Neural cell (in vitro differentiated cells): ENCODE measurements at regions not wholly inside any gene's neighbourhood (a gene's known extent, or its start where the extent isn't known, plus 50 kb on each side); places are given as distances from the start of the nearest gene placed in this dataset.

Experiments used
- H2AFZ ChIP-seq: fragments of 200-600, 300-800 bp; sonication (generic), shearing (Covaris generic); 2 replicates; pipeline ENCODE4 v1.6.0; 2014; ENCODE audit warnings: low read depth, mild to moderate bottlenecking, antibody characterized with exemption, low read length, moderate library complexity
- H3F3A ChIP-seq: fragments of 200-600 bp; shearing (Covaris generic); 2 replicates; pipeline ENCODE4 v1.6.1; 2016; ENCODE audit warnings: mild to moderate bottlenecking, moderate library complexity, mixed read lengths, antibody characterized with exemption, low read length; ENCODE audit not compliant: insufficient read depth, poor library complexity, severe bottlenecking
- H3K27ac ChIP-seq: fragments of 200-600, 300-800 bp; sonication (generic), shearing (Covaris generic); 2 replicates; pipeline ENCODE4 v1.5.1; 2014; ENCODE audit warnings: mild to moderate bottlenecking, low read length, moderate library complexity
- H3K27me3 ChIP-seq: fragments of 300-800, 200-600 bp; sonication (generic), shearing (Covaris generic); 2 replicates; pipeline ENCODE4 v1.6.0; 2014; ENCODE audit warnings: mild to moderate bottlenecking, low read depth, low read length, moderate library complexity; ENCODE audit not compliant: insufficient read depth
- H3K36me3 ChIP-seq: fragments of 300-800, 200-600 bp; sonication (generic), shearing (Covaris generic); 2 replicates; pipeline ENCODE4 v1.5.1; 2014; ENCODE audit warnings: mild to moderate bottlenecking, antibody characterized with exemption, low read length, moderate library complexity; ENCODE audit not compliant: insufficient read depth
- H3K4me2 ChIP-seq: fragments of 300-800, 200-600 bp; sonication (generic), shearing (Covaris generic); 2 replicates; pipeline ENCODE4 v1.6.0; 2014; ENCODE audit warnings: mild to moderate bottlenecking, low read length
- H3K4me3 ChIP-seq: fragments of 300-800, 200-600 bp; sonication (generic), shearing (Covaris generic); 2 replicates; pipeline ENCODE4 v1.5.1; 2014; ENCODE audit warnings: mild to moderate bottlenecking, low read length, moderate library complexity
- H3K79me2 ChIP-seq: fragments of 200-600 bp; shearing (Covaris generic); replicated peaks from 2 replicates; pipeline ENCODE4 v1.6.0; 2014; ENCODE audit warnings: mild to moderate bottlenecking, low read length, moderate library complexity; ENCODE audit not compliant: insufficient read depth
- H3K9ac ChIP-seq: fragments of 300-800, 200-600 bp; sonication (generic), shearing (Covaris generic); 2 replicates; pipeline ENCODE4 v1.6.1; 2016; ENCODE audit warnings: mild to moderate bottlenecking, low read length, mixed read lengths
- H3K9me2 ChIP-seq: fragments of 200-600 bp; shearing (Covaris generic); 2 replicates; pipeline ENCODE4 v1.6.1; 2016; ENCODE audit warnings: mild to moderate bottlenecking, low read length, mixed read lengths; ENCODE audit not compliant: insufficient read depth
- H3K9me3 ChIP-seq: fragments of 200-600, 300-800 bp; sonication (generic), shearing (Covaris generic); 2 replicates; pipeline ENCODE4 v1.6.1; 2016; ENCODE audit warnings: mild to moderate bottlenecking, mixed run types, low read length, moderate library complexity, mixed read lengths
- H4K20me1 ChIP-seq: fragments of 200-600 bp; shearing (Covaris generic); 2 replicates; pipeline ENCODE4 v1.6.1; 2016; ENCODE audit warnings: mild to moderate bottlenecking, mixed run types; ENCODE audit not compliant: insufficient read depth
- EP300 ChIP-seq: fragments of 450-650 bp; conservative IDR thresholded peaks from 2 replicates; pipeline ENCODE4 v1.6.1; 2014; ENCODE audit warnings: antibody characterized with exemption, mild to moderate bottlenecking, moderate library complexity; ENCODE audit not compliant: poor library complexity, severe bottlenecking
- EZH2 ChIP-seq: fragments of 200-600, 300-800 bp; shearing (Covaris generic), sonication (generic); IDR thresholded peaks from 2 replicates; pipeline ENCODE4 v1.6.1; 2014; ENCODE audit warnings: antibody characterized with exemption, low read length, borderline replicate concordance, mild to moderate bottlenecking; ENCODE audit not compliant: insufficient read depth, poor library complexity, severe bottlenecking
- POLR2AphosphoS5 ChIP-seq: IDR thresholded peaks from 2 replicates; pipeline ENCODE4 v1.6.1; 2012
- RAD21 ChIP-seq: fragments of 450-650 bp; conservative IDR thresholded peaks from 2 replicates; pipeline ENCODE4 v1.6.1; 2014; ENCODE audit warnings: antibody characterized with exemption, mild to moderate bottlenecking, moderate library complexity
- REST ChIP-seq: IDR thresholded peaks from 2 replicates; pipeline ENCODE4 v1.6.1; 2012; ENCODE audit warnings: borderline replicate concordance
- SMC3 ChIP-seq: fragments of 450-650 bp; conservative IDR thresholded peaks from 2 replicates; pipeline ENCODE4 v1.6.1; 2014; ENCODE audit warnings: antibody characterized with exemption, mild to moderate bottlenecking, moderate library complexity; ENCODE audit not compliant: poor library complexity
- TAF1 ChIP-seq: IDR thresholded peaks from 2 replicates; pipeline ENCODE4 v1.6.1; 2012; ENCODE audit warnings: low read depth
- TF ChIP-seq, protein P1 (sequence below): fragments of 450-650 bp; IDR thresholded peaks from 2 replicates; pipeline ENCODE4 v1.5.1; 2014; ENCODE audit warnings: antibody characterized with exemption, mild to moderate bottlenecking, moderate library complexity; ENCODE audit not compliant: poor library complexity, severe bottlenecking

DNA sequence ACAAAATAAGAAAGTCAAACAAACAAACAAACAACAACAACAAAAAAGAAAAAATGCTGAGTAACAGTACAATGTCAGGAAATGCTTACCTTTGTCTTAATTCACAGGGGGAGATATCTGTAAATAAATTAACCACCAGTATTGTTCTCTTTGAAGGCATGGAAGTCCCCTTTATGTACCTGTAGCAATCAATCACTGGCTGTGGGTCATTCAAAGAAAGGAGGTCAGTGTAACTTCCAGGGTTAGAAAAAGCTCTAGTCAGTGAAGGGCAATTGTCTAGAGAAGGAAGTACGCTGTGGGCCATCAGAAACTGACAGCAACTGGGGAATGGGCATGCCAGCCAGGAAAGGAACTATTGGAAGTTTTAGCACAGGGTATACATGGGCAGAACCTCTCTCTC, 121.5 kb upstream of the LUZP2 start:
- TF ChIP-seq, protein P1, sequence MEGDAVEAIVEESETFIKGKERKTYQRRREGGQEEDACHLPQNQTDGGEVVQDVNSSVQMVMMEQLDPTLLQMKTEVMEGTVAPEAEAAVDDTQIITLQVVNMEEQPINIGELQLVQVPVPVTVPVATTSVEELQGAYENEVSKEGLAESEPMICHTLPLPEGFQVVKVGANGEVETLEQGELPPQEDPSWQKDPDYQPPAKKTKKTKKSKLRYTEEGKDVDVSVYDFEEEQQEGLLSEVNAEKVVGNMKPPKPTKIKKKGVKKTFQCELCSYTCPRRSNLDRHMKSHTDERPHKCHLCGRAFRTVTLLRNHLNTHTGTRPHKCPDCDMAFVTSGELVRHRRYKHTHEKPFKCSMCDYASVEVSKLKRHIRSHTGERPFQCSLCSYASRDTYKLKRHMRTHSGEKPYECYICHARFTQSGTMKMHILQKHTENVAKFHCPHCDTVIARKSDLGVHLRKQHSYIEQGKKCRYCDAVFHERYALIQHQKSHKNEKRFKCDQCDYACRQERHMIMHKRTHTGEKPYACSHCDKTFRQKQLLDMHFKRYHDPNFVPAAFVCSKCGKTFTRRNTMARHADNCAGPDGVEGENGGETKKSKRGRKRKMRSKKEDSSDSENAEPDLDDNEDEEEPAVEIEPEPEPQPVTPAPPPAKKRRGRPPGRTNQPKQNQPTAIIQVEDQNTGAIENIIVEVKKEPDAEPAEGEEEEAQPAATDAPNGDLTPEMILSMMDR, result no peak
- no peak for TF ChIP-seq POLR2AphosphoS5
- H3K79me2 ChIP-seq, result no peaks in the 10 kb centered on the region
- no peaks in the 10 kb centered on the region for H3K36me3 ChIP-seq

GRCh38 chr11:24375931-24376330, 120.9 kb upstream of the LUZP2 start:
- Histone ChIP-seq H3K9me2 (no peaks in the 10 kb centered on the region), H3K9me3 (no peaks in the 10 kb centered on the region), H3K4me3 (no peak overlapping the region), H3F3A (no peaks in the 10 kb centered on the region), H3K4me2 (no peak overlapping the region), H3K27me3 (no peaks in the 10 kb centered on the region), H4K20me1 (no peaks in the 10 kb centered on the region), H3K9ac (no peak overlapping the region), H2AFZ (no peak overlapping the region), H3K36me3 (no peaks in the 10 kb centered on the region), H3K27ac (no peak overlapping the region), H3K79me2 (no peaks in the 10 kb centered on the region)
- TF ChIP-seq, protein P1, result no peak
- TF ChIP-seq POLR2AphosphoS5 (no peak), EZH2 (no peak), REST (no peak), SMC3 (no peak)

More for the DNA sequence above, 121.5 kb upstream of the LUZP2 start:
- Histone ChIP-seq H2AFZ (no peak overlapping the region), H3K27me3 (no peaks in the 10 kb centered on the region), H4K20me1 (no peaks in the 10 kb centered on the region), H3K9me2 (no peaks in the 10 kb centered on the region), H3K4me2 (no peak overlapping the region), H3F3A (no peaks in the 10 kb centered on the region), H3K9ac (no peak overlapping the region), H3K4me3 (no peak overlapping the region), H3K9me3 (no peaks in the 10 kb centered on the region), H3K27ac (no peak overlapping the region)

DNA sequence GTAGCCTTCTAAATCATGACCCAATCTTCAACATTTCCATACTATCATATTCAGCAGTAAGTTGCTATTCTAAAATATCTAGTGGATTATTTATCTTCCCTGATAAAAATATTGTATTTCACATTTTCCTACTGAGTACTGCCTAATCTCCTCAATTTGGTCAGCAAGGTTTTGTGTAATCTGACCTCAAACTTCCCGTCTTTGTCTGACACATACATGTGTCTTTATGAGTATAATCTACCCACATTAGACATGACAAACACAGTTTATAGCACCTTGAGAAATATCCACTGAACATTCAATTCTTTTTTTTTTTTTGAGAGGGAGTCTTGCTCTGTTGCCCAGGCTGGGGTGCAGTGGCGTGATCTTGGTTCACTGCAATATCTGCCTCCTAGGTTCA, 113.7 kb upstream of the LUZP2 start:
- no peaks in the 10 kb centered on the region for H3K9me2 ChIP-seq
- H3K36me3 ChIP-seq, result no peaks in the 10 kb centered on the region
- H3K9ac ChIP-seq, result no peak overlapping the region
- H2AFZ ChIP-seq, result no peak overlapping the region
- H3K4me3 ChIP-seq, result no peak overlapping the region
- H3K9me3 ChIP-seq, result no peaks in the 10 kb centered on the region
- no peaks in the 10 kb centered on the region for H3K79me2 ChIP-seq
- H3K27me3 ChIP-seq, result no peaks in the 10 kb centered on the region
- H4K20me1 ChIP-seq, result no peaks in the 10 kb centered on the region
- H3F3A ChIP-seq, result no peaks in the 10 kb centered on the region
- no peak overlapping the region for H3K4me2 ChIP-seq
- no peak overlapping the region for H3K27ac ChIP-seq
- no peak for TF ChIP-seq POLR2AphosphoS5
- TF ChIP-seq SMC3, result no peak
- TF ChIP-seq EZH2, result no peak
- no peak for TF ChIP-seq EP300
- TF ChIP-seq TAF1, result no peak
- no peak for TF ChIP-seq REST
- TF ChIP-seq, protein P1, result no peak
- TF ChIP-seq RAD21, result no peak
